ENCODE measurements at regions not wholly inside any gene's neighbourhood (a gene's known extent, or its start where the extent isn't known, plus 50 kb on each side); places are given as distances from the start of the nearest gene placed in this dataset.

GRCh38 chr14:98733536-98733935 lies 538.5 kb downstream of the BCL11B start:
- no peaks in the 10 kb centered on the region for H3K4me1 Mint-ChIP-seq
- no peak for DNase-seq
- H3K4me3 Mint-ChIP-seq: no peak overlapping the region

GRCh38 chr14:98736701-98737338 lies 535.2 kb downstream of the BCL11B start:
- Mint-ChIP-seq H3K27me3 (ENCODE audit: low read depth, poor library complexity) (peaks cover 16% of the 10 kb centered on the region), H3K9me3 (no peaks in the 10 kb centered on the region), H3K4me1 (peaks cover under 1% of the 10 kb centered on the region), H3K36me3 (ENCODE audit: low read depth) (no peaks in the 10 kb centered on the region), H3K27ac (no peak overlapping the region), H3K4me3 (no peak overlapping the region)
- DNase-seq: no peak
- no peak for TF ChIP-seq CTCF (IDR thresholded peaks at IDR 0.05)

More at GRCh38 chr14:98733536-98733935, 538.5 kb downstream of the BCL11B start:
- Mint-ChIP-seq H3K27me3 (ENCODE audit: low read depth, poor library complexity) (peaks cover 15% of the 10 kb centered on the region), H3K27ac (no peak overlapping the region), H3K36me3 (ENCODE audit: low read depth) (no peaks in the 10 kb centered on the region), H3K9me3 (no peaks in the 10 kb centered on the region)
- TF ChIP-seq CTCF (IDR thresholded peaks at IDR 0.05): no peak

DNA sequence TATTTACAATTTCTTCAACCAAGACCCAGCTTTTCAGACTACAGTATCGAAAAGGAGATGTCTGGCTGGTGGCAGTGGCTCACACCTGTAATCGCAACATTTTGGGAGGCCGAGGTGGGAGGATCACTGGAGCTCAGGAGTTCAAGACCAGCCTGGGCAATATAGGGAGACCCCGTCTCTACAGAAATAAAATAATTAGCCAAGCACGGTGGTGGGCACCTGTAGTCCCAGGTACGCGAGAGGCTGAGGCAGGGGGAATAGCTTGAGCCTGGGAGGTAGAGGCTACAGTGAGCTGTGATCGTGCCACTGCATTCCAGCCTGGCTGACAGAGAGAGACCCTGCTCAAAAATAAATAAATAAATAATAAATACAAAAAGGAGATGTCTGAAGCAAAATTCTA lies 530.5 kb downstream of the BCL11B start:
- no peak for DNase-seq
- peaks cover 11% of the 10 kb centered on the region for H3K4me1 Mint-ChIP-seq
- no peak overlapping the region for H3K27ac Mint-ChIP-seq
- no peaks in the 10 kb centered on the region for H3K36me3 Mint-ChIP-seq (ENCODE audit: low read depth)
- no peaks in the 10 kb centered on the region for H3K9me3 Mint-ChIP-seq
- no peak for TF ChIP-seq CTCF (IDR thresholded peaks at IDR 0.05)
- peaks cover 18% of the 10 kb centered on the region for H3K27me3 Mint-ChIP-seq (ENCODE audit: low read depth, poor library complexity)
- no peak overlapping the region for H3K4me3 Mint-ChIP-seq

- H3K4me3 Mint-ChIP-seq: no peak overlapping the region
Measured at GRCh38 chr14:98742001-98742400, 530.0 kb downstream of the BCL11B start.

DNA sequence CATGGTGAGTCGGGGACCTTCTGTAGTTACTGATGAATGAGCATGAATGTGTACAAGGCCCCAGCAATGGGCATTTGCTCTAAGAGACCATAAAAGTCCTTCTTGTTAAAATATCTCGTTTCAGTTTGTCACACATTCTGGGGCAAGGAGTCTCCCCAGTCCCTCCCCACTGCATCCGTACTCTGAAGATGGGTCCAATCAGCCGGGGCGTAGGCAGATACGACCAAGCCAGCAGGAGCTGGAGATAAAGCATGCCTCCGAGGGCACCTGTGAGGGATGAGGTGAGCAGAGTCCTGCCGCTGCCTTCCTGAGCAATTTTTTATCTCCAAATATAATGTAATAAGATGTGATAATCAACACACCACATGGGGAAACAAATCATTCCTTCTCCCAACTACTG lies 528.5 kb downstream of the BCL11B start:
- DNase-seq: no peak
- H3K27ac Mint-ChIP-seq: peak overlapping the region; percentile 85
- peaks cover 11% of the 10 kb centered on the region for H3K4me1 Mint-ChIP-seq
- no peaks in the 10 kb centered on the region for H3K36me3 Mint-ChIP-seq (ENCODE audit: low read depth)
- peaks cover 18% of the 10 kb centered on the region for H3K27me3 Mint-ChIP-seq (ENCODE audit: low read depth, poor library complexity)
- H3K4me3 Mint-ChIP-seq: no peak overlapping the region
- TF ChIP-seq CTCF (IDR thresholded peaks at IDR 0.05): no peak
- H3K9me3 Mint-ChIP-seq: no peaks in the 10 kb centered on the region

More at GRCh38 chr14:98742001-98742400, 530.0 kb downstream of the BCL11B start:
- no peak for TF ChIP-seq CTCF (IDR thresholded peaks at IDR 0.05)
- Mint-ChIP-seq H3K27ac (no peak overlapping the region), H3K9me3 (no peaks in the 10 kb centered on the region), H3K27me3 (ENCODE audit: low read depth, poor library complexity) (peaks cover 18% of the 10 kb centered on the region), H3K4me1 (peaks cover 11% of the 10 kb centered on the region), H3K36me3 (ENCODE audit: low read depth) (no peaks in the 10 kb centered on the region)
- no peak for DNase-seq

DNA sequence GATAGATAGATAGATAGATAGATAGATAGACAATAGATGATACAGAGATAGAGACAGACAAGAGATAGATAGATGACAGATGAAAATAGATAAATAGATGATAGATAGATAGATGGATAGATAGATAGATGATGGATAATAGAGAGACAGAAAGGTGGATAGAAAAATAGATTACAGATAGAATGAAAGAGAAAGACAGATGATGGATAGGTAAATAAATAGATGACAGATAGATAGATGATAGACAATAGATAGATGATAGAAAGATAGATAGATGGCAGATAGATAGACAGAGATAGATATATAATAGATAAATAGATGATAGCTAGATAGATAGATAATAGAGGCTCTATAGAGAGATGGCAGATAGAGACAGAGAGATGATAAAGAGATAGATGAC lies 523.0 kb downstream of the BCL11B start:
- Mint-ChIP-seq H3K4me3 (no peak overlapping the region), H3K4me1 (peaks cover under 1% of the 10 kb centered on the region), H3K27me3 (ENCODE audit: low read depth, poor library complexity) (peaks cover 19% of the 10 kb centered on the region), H3K36me3 (ENCODE audit: low read depth) (no peaks in the 10 kb centered on the region), H3K9me3 (no peaks in the 10 kb centered on the region), H3K27ac (no peak overlapping the region)
- DNase-seq: no peak
- TF ChIP-seq CTCF (IDR thresholded peaks at IDR 0.05): no peak

Measured in nephron progenitor cell (in vitro differentiated cells).